KMS-11 (cell line): ENCODE measurements at regions not wholly inside any gene's neighbourhood (a gene's known extent, or its start where the extent isn't known, plus 50 kb on each side); places are given as distances from the start of the nearest gene placed in this dataset.

Experiments
- H2AFZ ChIP-seq: fragments of 200-600 bp; sonication (generic); 2 replicates; pipeline ENCODE4 v1.6.1; 2016; ENCODE audit warnings: antibody characterized with exemption, mixed run types, low read depth
- H3K27ac ChIP-seq: fragments of 200-600 bp; sonication (generic); 2 replicates; pipeline ENCODE4 v1.6.1; 2016; ENCODE audit warnings: mild to moderate bottlenecking, mixed run types
- H3K27me3 ChIP-seq: fragments of 200-600 bp; sonication (generic); 2 replicates; pipeline ENCODE4 v1.6.1; 2017; ENCODE audit warnings: mild to moderate bottlenecking, low read depth, mixed run types, moderate library complexity; ENCODE audit not compliant: insufficient read depth
- H3K36me3 ChIP-seq: fragments of 200-600 bp; sonication (generic); 2 replicates; pipeline ENCODE4 v1.6.1; 2017; ENCODE audit warnings: mild to moderate bottlenecking, mixed run types; ENCODE audit not compliant: insufficient read depth
- H3K4me1 ChIP-seq: fragments of 200-600 bp; sonication (generic); 2 replicates; pipeline ENCODE4 v1.6.1; 2016; ENCODE audit warnings: mild to moderate bottlenecking, low read depth, mixed run types; ENCODE audit not compliant: poor library complexity, severe bottlenecking
- H3K4me2 ChIP-seq: fragments of 200-600 bp; sonication (generic); 2 replicates; pipeline ENCODE4 v1.7.0; 2016; ENCODE audit warnings: mild to moderate bottlenecking, mixed run types
- H3K4me3 ChIP-seq: fragments of 200-600 bp; sonication (generic); IDR thresholded peaks from 2 replicates; pipeline ENCODE4 v1.6.1; 2017; ENCODE audit warnings: low read depth, low read length, mixed read lengths; ENCODE audit not compliant: insufficient read depth
- H3K79me2 ChIP-seq: fragments of 200-600 bp; sonication (generic); 2 replicates; pipeline ENCODE4 v1.6.1; 2016; ENCODE audit warnings: low read depth, mixed run types; ENCODE audit not compliant: insufficient read depth
- H3K9ac ChIP-seq: fragments of 200-600 bp; sonication (generic); 2 replicates; pipeline ENCODE4 v1.6.1; 2016; ENCODE audit warnings: mild to moderate bottlenecking, mixed run types
- H4K20me1 ChIP-seq: fragments of 200-600 bp; sonication (generic); 2 replicates; pipeline ENCODE4 v1.6.1; 2016; ENCODE audit warnings: mild to moderate bottlenecking, mixed run types; ENCODE audit not compliant: insufficient read depth
- TF ChIP-seq, protein P1 (sequence below): fragments of 200-600 bp; sonication (generic); conservative IDR thresholded peaks from 2 replicates; pipeline ENCODE4 v1.6.1; 2017; ENCODE audit warnings: low read depth, mild to moderate bottlenecking, antibody characterized with exemption, low read length, moderate library complexity, mixed read lengths

DNA sequence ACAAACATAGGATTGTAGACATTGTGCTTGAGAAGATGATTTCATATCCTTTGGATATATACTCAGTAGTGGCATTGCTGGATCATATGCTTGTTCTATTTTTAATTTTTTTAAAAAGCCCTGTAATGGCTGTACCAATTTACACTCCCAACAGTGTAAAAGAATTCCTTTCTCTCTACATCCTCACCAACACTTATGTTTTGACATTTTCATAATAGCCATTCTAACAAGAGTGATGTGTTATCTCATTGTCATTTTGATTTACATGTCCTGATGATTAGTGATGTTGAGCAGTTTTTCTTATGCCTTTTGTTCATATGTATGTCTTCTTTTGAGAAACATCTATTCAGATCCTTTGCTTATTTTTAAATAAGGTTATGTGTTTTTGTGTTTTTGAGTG lies 1039.2 kb upstream of the GOT2 start:
- Histone ChIP-seq H3K9ac (no peak overlapping the region), H2AFZ (no peak overlapping the region), H3K27ac (no peak overlapping the region), H3K27me3 (no peaks in the 10 kb centered on the region), H3K79me2 (no peaks in the 10 kb centered on the region), H3K4me3 (no peak overlapping the region), H3K4me1 (no peaks in the 10 kb centered on the region), H4K20me1 (no peaks in the 10 kb centered on the region), H3K36me3 (no peaks in the 10 kb centered on the region), H3K4me2 (no peak overlapping the region)
- TF ChIP-seq, protein P1, sequence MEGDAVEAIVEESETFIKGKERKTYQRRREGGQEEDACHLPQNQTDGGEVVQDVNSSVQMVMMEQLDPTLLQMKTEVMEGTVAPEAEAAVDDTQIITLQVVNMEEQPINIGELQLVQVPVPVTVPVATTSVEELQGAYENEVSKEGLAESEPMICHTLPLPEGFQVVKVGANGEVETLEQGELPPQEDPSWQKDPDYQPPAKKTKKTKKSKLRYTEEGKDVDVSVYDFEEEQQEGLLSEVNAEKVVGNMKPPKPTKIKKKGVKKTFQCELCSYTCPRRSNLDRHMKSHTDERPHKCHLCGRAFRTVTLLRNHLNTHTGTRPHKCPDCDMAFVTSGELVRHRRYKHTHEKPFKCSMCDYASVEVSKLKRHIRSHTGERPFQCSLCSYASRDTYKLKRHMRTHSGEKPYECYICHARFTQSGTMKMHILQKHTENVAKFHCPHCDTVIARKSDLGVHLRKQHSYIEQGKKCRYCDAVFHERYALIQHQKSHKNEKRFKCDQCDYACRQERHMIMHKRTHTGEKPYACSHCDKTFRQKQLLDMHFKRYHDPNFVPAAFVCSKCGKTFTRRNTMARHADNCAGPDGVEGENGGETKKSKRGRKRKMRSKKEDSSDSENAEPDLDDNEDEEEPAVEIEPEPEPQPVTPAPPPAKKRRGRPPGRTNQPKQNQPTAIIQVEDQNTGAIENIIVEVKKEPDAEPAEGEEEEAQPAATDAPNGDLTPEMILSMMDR, result no peak

DNA sequence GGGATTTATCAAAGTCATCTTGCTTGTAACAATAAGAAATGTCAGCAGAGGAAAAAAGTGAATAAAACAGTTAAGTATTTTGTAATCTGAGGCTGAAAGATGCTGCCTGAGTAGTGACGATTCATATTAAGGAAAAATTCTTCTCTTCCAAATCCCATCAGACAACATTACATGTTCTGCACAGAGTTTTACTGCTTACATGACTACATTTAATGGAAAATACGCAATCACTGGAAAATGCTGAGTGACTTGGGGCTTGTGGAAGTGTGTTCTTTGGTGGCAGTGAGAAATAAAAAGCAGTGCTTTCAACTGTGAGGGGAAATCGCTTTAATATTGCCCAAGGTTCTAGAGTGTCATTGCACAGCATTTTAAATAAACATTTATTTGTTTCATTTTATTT lies 1025.2 kb upstream of the GOT2 start:
- Histone ChIP-seq H3K4me2 (no peak overlapping the region), H4K20me1 (no peaks in the 10 kb centered on the region), H2AFZ (no peak overlapping the region), H3K27me3 (no peaks in the 10 kb centered on the region), H3K79me2 (no peaks in the 10 kb centered on the region), H3K9ac (no peak overlapping the region), H3K4me1 (no peaks in the 10 kb centered on the region), H3K36me3 (no peaks in the 10 kb centered on the region), H3K4me3 (no peak overlapping the region), H3K27ac (no peak overlapping the region)
- TF ChIP-seq, protein P1, result no peak

DNA sequence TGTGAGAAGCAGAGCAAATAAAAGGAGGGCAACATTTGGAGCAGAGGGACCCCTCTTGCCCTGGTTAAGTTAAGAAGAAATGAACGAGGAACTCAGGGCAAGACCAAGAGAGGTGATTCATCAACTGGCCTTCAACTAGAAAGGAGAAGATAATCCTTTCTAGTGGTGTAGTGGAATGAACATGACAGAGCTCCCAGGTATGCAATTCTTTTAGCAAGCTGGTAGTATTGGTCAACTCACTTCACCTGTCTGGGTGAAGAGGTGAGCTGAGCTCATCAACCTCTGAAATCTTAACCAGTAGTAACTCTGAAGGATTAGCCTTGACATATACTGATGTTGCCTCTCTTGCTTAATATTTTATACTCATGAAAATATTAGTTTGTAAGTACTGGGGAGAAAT lies 1024.7 kb upstream of the GOT2 start:
- no peak overlapping the region for H3K4me3 ChIP-seq
- H3K4me2 ChIP-seq, result no peak overlapping the region
- no peaks in the 10 kb centered on the region for H3K36me3 ChIP-seq
- no peak overlapping the region for H2AFZ ChIP-seq
- no peaks in the 10 kb centered on the region for H4K20me1 ChIP-seq
- no peak overlapping the region for H3K27ac ChIP-seq
- no peaks in the 10 kb centered on the region for H3K4me1 ChIP-seq
- H3K9ac ChIP-seq, result no peak overlapping the region
- H3K27me3 ChIP-seq, result no peaks in the 10 kb centered on the region
- H3K79me2 ChIP-seq, result no peaks in the 10 kb centered on the region
- TF ChIP-seq, protein P1, result no peak

DNA sequence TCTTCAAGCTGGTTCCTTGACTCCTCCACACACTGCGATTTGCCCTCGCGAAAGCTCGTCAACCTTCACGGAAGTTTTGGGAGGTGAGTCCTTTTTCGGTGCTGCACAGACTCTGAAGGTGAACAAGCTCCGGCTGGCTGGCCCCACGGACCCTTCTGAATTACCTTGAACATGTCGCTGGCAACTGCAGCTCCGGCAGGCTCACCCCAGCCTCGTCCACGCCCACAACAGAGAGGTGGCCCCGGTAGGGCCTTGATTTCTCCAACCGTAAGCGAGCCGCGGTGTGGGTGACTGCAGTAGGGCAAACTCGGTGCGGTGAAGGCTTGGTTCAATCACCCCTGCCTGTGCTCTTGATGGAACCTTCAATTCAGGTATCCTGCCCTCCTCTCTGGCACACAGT lies 1020.7 kb upstream of the GOT2 start:
- no peak overlapping the region for H2AFZ ChIP-seq
- no peaks in the 10 kb centered on the region for H3K4me1 ChIP-seq
- H3K27me3 ChIP-seq, result no peaks in the 10 kb centered on the region
- no peaks in the 10 kb centered on the region for H3K36me3 ChIP-seq
- no peaks in the 10 kb centered on the region for H4K20me1 ChIP-seq
- H3K4me3 ChIP-seq, result no peak overlapping the region
- no peak overlapping the region for H3K27ac ChIP-seq
- H3K4me2 ChIP-seq, result no peak overlapping the region
- TF ChIP-seq, protein P1, result no peak
- no peaks in the 10 kb centered on the region for H3K79me2 ChIP-seq
- no peak overlapping the region for H3K9ac ChIP-seq
